Osteoblast (primary cell): ENCODE measurements at regions not wholly inside any gene's neighbourhood (a gene's known extent, or its start where the extent isn't known, plus 50 kb on each side); places are given as distances from the start of the nearest gene placed in this dataset. TPM values are rescaled to one million over a fixed set of nuclear protein-coding genes. Genes with fewer than 3 reads are reported as not detected.

Source experiments
- DNase-seq: peaks from one replicate; pipeline ENCODE4 v3.0.0; 2011; ENCODE audit warnings: low spot score, mixed read lengths; ENCODE audit not compliant: insufficient read length; ENCODE audit errors: missing footprints
- H2AFZ ChIP-seq: 2 replicates; pipeline ENCODE4 v1.6.0; 2011; ENCODE audit warnings: mild to moderate bottlenecking, low read length
- H3K27ac ChIP-seq: 2 replicates; pipeline ENCODE4 v1.5.1; 2011; ENCODE audit warnings: mild to moderate bottlenecking, low read depth, low read length, moderate library complexity
- H3K27me3 ChIP-seq: 2 replicates; pipeline ENCODE4 v1.6.0; 2012; ENCODE audit warnings: mild to moderate bottlenecking, control low read depth, inconsistent platforms, low read length, moderate library complexity; ENCODE audit not compliant: insufficient read depth
- H3K36me3 ChIP-seq: 2 replicates; pipeline ENCODE4 v1.5.1; 2011; ENCODE audit warnings: mild to moderate bottlenecking, low read length, control low read depth, moderate library complexity; ENCODE audit not compliant: insufficient read depth
- H3K4me1 ChIP-seq: 2 replicates; pipeline ENCODE4 v1.5.1; 2011; ENCODE audit warnings: mild to moderate bottlenecking, low read length, control low read depth, moderate library complexity; ENCODE audit not compliant: insufficient read depth
- H3K4me2 ChIP-seq: 2 replicates; pipeline ENCODE4 v1.6.0; 2011; ENCODE audit warnings: mild to moderate bottlenecking, low read length; ENCODE audit not compliant: insufficient read depth
- H3K4me3 ChIP-seq: fragments of 200-600 bp; sonication (generic); 3 replicates; pipeline ENCODE4 v1.5.1; 2012; ENCODE audit warnings: mild to moderate bottlenecking, low read length, inconsistent platforms; ENCODE audit not compliant: insufficient read depth
- H3K79me2 ChIP-seq: 2 replicates; pipeline ENCODE4 v1.6.0; 2012; ENCODE audit warnings: mild to moderate bottlenecking, low read length, control low read depth, inconsistent platforms; ENCODE audit not compliant: insufficient read depth
- H3K9me3 ChIP-seq: 2 replicates; pipeline ENCODE4 v1.5.1; 2011; ENCODE audit warnings: low read depth, low read length, control low read depth
- H4K20me1 ChIP-seq: 2 replicates; pipeline ENCODE4 v1.6.0; 2012; ENCODE audit warnings: mild to moderate bottlenecking, low read length, control low read depth; ENCODE audit not compliant: insufficient read depth
- small RNA-seq: library from RNA; depleted of rRNA; stranded (forward); fragments of <200 nt; gene quantifications from one replicate; pipeline ENCODE3, GENCODE V24; 2012
- TF ChIP-seq, protein P1 (sequence below): IDR thresholded peaks from 2 replicates; pipeline ENCODE4 v1.5.1; 2011; ENCODE audit warnings: mild to moderate bottlenecking, low read depth, low read length, moderate library complexity; ENCODE audit errors: extremely low read depth

DNA sequence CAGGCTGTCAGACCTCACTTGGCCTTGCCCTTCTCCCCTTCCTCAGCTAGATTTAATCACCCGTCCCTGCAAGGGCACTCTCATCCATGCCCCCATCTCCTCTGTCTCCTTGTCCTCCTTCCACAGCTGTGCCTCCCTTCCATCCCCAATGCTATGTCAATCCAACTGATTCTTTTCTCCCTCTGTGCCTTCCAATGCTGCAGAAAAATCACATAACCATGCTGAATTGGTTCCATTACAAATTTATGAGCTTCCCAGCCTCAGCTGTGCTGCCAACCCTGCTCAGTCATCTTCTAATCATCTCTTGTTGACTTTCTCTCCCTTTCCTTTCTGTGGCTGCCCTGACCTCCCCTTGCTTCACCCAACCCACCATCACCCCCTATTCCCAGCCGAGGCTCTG, 56.3 kb upstream of the PIRT start:
- TF ChIP-seq, protein P1, sequence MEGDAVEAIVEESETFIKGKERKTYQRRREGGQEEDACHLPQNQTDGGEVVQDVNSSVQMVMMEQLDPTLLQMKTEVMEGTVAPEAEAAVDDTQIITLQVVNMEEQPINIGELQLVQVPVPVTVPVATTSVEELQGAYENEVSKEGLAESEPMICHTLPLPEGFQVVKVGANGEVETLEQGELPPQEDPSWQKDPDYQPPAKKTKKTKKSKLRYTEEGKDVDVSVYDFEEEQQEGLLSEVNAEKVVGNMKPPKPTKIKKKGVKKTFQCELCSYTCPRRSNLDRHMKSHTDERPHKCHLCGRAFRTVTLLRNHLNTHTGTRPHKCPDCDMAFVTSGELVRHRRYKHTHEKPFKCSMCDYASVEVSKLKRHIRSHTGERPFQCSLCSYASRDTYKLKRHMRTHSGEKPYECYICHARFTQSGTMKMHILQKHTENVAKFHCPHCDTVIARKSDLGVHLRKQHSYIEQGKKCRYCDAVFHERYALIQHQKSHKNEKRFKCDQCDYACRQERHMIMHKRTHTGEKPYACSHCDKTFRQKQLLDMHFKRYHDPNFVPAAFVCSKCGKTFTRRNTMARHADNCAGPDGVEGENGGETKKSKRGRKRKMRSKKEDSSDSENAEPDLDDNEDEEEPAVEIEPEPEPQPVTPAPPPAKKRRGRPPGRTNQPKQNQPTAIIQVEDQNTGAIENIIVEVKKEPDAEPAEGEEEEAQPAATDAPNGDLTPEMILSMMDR: no peak
- no peaks in the 10 kb centered on the region for H3K27me3 ChIP-seq
- H4K20me1 ChIP-seq: no peaks in the 10 kb centered on the region
- no peaks in the 10 kb centered on the region for H3K36me3 ChIP-seq
- H3K4me1 ChIP-seq: no peaks in the 10 kb centered on the region
- no peak overlapping the region for H2AFZ ChIP-seq
- H3K4me2 ChIP-seq: no peak overlapping the region
- no peak overlapping the region for H3K4me3 ChIP-seq
- DNase-seq: no peak
- H3K9me3 ChIP-seq: no peaks in the 10 kb centered on the region
- no peaks in the 10 kb centered on the region for H3K79me2 ChIP-seq
- H3K27ac ChIP-seq: no peak overlapping the region

DNA sequence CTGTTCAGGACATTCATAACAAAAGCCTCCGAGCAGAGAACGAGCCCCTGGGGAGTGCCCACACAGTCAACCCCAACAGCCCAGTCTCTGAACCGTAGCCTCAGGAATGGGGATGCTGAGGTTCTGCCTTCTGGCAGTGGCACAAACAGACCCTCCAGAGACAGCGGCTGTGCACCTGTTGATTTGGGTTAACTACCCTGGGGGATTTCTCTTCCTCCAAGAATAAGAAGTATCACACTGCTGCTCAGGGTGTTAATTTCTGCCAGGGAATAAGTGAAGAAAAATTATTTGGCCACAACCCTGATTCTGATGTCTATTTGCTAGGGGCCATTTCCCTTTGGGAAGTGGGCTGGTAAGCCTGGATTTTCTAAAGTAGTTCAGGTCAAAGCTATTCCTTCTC, 51.0 kb upstream of the PIRT start:
- Histone ChIP-seq H3K27me3 (no peaks in the 10 kb centered on the region), H3K79me2 (no peaks in the 10 kb centered on the region), H3K9me3 (no peaks in the 10 kb centered on the region), H3K4me2 (no peak overlapping the region), H3K4me3 (no peak overlapping the region), H3K4me1 (no peaks in the 10 kb centered on the region), H3K27ac (no peak overlapping the region), H3K36me3 (no peaks in the 10 kb centered on the region), H4K20me1 (no peaks in the 10 kb centered on the region), H2AFZ (no peak overlapping the region)
- DNase-seq: peak; percentile 66
- TF ChIP-seq, protein P1: no peak

Small RNAs in the stretch of these regions (small RNA-seq; reads per million reads assigned to genes)
- gene RN7SL601P: not detected
